Stimulated activated CD4-positive, alpha-beta T cell treated with anti-CD3 and anti-CD28 coated beads, Interleukin-4, amount 100 ng/mL, for 4 hours (primary cell): ENCODE measurements at regions not wholly inside any gene's neighbourhood (a gene's known extent, or its start where the extent isn't known, plus 50 kb on each side); places are given as distances from the start of the nearest gene placed in this dataset.

Source experiments
- DNase-seq, 2 experiments: peaks; one replicate each; pipeline ENCODE4 v3.0.0-alpha.2; 2020

GRCh38 chr6:40937491-40937890, 101.5 kb downstream of the UNC5CL start:
- DNase-seq: no peak

GRCh38 chr6:40936818-40937251, 102.2 kb downstream of the UNC5CL start:
- no peak for DNase-seq

GRCh38 chr6:40933864-40934263, 105.2 kb downstream of the UNC5CL start:
- DNase-seq: no peak

- no peak for DNase-seq
These were observed 106.1 kb downstream of the UNC5CL start for GRCh38 chr6:40932953-40933352.

GRCh38 chr6:40932366-40932765, 106.7 kb downstream of the UNC5CL start:
- no peak for DNase-seq

- no peak for DNase-seq
These were observed 107.1 kb downstream of the UNC5CL start for GRCh38 chr6:40931931-40932330.

- DNase-seq: no peak
These were observed 108.5 kb downstream of the UNC5CL start for GRCh38 chr6:40930555-40930954.

GRCh38 chr6:40930045-40930444, 109.0 kb downstream of the UNC5CL start:
- DNase-seq: no peak

- no peak for DNase-seq
These were observed 109.8 kb downstream of the UNC5CL start for GRCh38 chr6:40929176-40929575.

GRCh38 chr6:40928763-40929162, 110.3 kb downstream of the UNC5CL start:
- no peak for DNase-seq

- DNase-seq: no peak
These were observed 110.7 kb downstream of the UNC5CL start for GRCh38 chr6:40928307-40928706.

GRCh38 chr6:40925341-40925740, 113.7 kb downstream of the UNC5CL start:
- no peak for DNase-seq

- DNase-seq: no peak
These were observed 114.2 kb downstream of the UNC5CL start for GRCh38 chr6:40924839-40925238.

- no peak for DNase-seq
These were observed 115.1 kb downstream of the UNC5CL start for GRCh38 chr6:40923880-40924279.

GRCh38 chr6:40923326-40923725, 115.7 kb downstream of the UNC5CL start:
- no peak for DNase-seq

- no peak for DNase-seq
These were observed 116.7 kb downstream of the UNC5CL start for GRCh38 chr6:40922281-40922680.

- no peak for DNase-seq
These were observed 120.9 kb downstream of the UNC5CL start for GRCh38 chr6:40918040-40918651.

GRCh38 chr6:40917603-40918002, 121.4 kb downstream of the UNC5CL start:
- no peak for DNase-seq

- no peak for DNase-seq
These were observed 122.2 kb downstream of the UNC5CL start for GRCh38 chr6:40916845-40917244.

- no peak for DNase-seq
These were observed 123.9 kb downstream of the UNC5CL start for GRCh38 chr6:40915165-40915564.

- DNase-seq: no peak
These were observed 125.0 kb downstream of the UNC5CL start for GRCh38 chr6:40914005-40914404.

- no peak for DNase-seq
These were observed 126.7 kb downstream of the UNC5CL start for GRCh38 chr6:40912158-40912946.

- no peak for DNase-seq
These were observed 128.6 kb downstream of the UNC5CL start for GRCh38 chr6:40910260-40910893.

- DNase-seq: no peak
These were observed 129.2 kb downstream of the UNC5CL start for GRCh38 chr6:40909811-40910210.
